ENCODE measurements at regions not wholly inside any gene's neighbourhood (a gene's known extent, or its start where the extent isn't known, plus 50 kb on each side); places are given as distances from the start of the nearest gene placed in this dataset.

DNA sequence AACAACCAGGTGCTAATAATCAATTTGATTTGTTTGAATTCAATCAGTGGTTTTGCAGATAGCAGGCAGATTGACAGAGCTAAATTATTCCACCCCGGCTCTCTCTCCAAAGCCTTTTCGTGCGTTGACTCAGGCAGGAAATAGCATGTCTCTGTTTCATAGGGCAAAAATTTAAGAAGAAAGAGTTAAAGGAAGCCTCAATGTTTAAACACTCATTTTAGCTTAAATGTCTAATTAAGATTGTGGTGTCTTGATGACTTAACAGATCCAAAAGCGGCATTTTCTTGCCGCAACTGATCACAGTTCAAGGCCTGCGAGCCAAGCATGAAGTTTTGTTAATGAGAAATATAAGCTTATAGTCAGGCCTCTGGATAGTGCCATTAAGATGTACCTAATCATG, 1051.1 kb upstream of the AUTS2 start:
- no peak for TF ChIP-seq POLR2A (IDR thresholded peaks at IDR 0.05)
- TF ChIP-seq, protein P1, sequence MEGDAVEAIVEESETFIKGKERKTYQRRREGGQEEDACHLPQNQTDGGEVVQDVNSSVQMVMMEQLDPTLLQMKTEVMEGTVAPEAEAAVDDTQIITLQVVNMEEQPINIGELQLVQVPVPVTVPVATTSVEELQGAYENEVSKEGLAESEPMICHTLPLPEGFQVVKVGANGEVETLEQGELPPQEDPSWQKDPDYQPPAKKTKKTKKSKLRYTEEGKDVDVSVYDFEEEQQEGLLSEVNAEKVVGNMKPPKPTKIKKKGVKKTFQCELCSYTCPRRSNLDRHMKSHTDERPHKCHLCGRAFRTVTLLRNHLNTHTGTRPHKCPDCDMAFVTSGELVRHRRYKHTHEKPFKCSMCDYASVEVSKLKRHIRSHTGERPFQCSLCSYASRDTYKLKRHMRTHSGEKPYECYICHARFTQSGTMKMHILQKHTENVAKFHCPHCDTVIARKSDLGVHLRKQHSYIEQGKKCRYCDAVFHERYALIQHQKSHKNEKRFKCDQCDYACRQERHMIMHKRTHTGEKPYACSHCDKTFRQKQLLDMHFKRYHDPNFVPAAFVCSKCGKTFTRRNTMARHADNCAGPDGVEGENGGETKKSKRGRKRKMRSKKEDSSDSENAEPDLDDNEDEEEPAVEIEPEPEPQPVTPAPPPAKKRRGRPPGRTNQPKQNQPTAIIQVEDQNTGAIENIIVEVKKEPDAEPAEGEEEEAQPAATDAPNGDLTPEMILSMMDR (IDR thresholded peaks at IDR 0.05) = no peak
- Histone ChIP-seq H3K4me1 (no peaks in the 10 kb centered on the region), H3K9me3 (no peaks in the 10 kb centered on the region), H3K36me3 (no peaks in the 10 kb centered on the region), H3K27me3 (no peaks in the 10 kb centered on the region), H3K4me3 (no peak overlapping the region), H3K27ac (no peak overlapping the region)
- intact Hi-C loops (cut with DNase I) = no loop called here
- no peak for DNase-seq
- 49% methylated on average over 6 of the region's 6 CpGs for WGBS (ENCODE audit: insufficient coverage, low coverage, low lambda C conversion rate, missing lambda C conversion rate)
- ATAC-seq = no peak

DNA sequence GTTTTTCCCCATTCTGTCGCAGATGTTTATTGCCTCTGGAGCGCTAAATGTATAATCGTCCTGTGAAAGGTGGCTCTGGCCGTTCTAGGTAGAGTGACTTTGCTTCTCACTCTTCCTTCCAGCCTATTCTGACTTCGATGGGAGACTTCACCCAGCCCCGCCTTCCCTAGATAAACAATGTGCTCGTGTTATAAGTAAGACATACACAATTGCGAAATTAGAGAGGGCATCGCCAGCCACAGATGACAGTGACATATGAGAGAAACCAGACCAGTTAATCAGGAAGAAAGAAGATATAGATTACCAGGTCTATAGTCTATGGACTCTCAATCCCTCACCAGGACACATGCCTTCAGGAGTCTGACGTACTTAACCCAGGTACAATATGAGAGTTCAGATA, 1050.5 kb upstream of the AUTS2 start:
- Histone ChIP-seq H3K4me1 (no peaks in the 10 kb centered on the region), H3K36me3 (no peaks in the 10 kb centered on the region), H3K27ac (no peak overlapping the region), H3K4me3 (no peak overlapping the region), H3K27me3 (no peaks in the 10 kb centered on the region), H3K9me3 (no peaks in the 10 kb centered on the region)
- DNase-seq (no peak), ATAC-seq (no peak)
- no peak for TF ChIP-seq POLR2A (IDR thresholded peaks at IDR 0.05)
- TF ChIP-seq, protein P1 (IDR thresholded peaks at IDR 0.05) = no peak
- 51% methylated on average over 10 of the region's 10 CpGs for WGBS (ENCODE audit: insufficient coverage, low coverage, low lambda C conversion rate, missing lambda C conversion rate)
- intact Hi-C loops (cut with DNase I) = no loop called here

DNA sequence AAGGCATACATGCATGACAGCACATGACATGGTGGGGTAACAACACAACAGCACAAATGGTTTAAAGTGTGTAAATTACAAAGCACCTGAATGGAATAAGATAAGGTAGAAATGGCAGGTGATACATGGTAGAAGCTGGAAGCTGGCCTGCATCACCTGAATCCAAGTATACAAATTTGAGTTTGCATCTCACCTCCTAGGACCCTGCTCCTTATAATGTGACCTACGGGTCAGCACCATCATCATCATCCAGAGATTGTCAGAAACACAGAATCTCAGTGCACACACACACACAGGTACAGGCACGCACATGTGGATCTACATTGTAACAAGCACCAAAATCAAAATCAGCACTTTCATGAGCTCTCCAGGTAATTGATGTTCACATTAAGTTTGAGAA, 1048.2 kb upstream of the AUTS2 start:
- intact Hi-C loops (cut with DNase I) = no loop called here
- TF ChIP-seq POLR2A (IDR thresholded peaks at IDR 0.05) = no peak
- TF ChIP-seq, protein P1 (IDR thresholded peaks at IDR 0.05) = no peak
- Histone ChIP-seq H3K4me3 (no peak overlapping the region), H3K4me1 (no peaks in the 10 kb centered on the region), H3K36me3 (no peaks in the 10 kb centered on the region), H3K27ac (no peak overlapping the region), H3K9me3 (no peaks in the 10 kb centered on the region), H3K27me3 (no peaks in the 10 kb centered on the region)
- 86% methylated on average over 1 of the region's 2 CpGs for WGBS (ENCODE audit: insufficient coverage, low coverage, low lambda C conversion rate, missing lambda C conversion rate)
- DNase-seq (no peak), ATAC-seq (no peak)

DNA sequence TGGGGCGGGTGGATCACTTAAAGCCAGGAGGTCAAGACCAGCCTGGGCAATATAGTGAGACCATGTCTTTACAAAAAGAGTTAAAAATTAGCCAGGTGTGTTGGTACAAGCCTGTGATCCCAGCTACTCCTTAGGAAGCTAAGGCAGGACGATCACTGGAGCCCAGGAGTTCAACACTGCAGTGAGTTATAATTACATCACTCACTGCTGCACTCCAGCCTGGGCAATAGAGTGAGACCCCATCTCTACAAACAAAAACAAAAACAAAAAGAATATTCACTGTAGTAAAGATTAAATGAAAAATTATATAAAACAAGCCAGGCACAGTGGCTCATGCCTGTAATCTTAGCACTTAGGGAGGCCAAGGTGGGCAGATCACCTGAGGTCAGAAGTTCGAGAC, 1047.6 kb upstream of the AUTS2 start:
- TF ChIP-seq, protein P1 (IDR thresholded peaks at IDR 0.05) = no peak
- TF ChIP-seq POLR2A (IDR thresholded peaks at IDR 0.05) = no peak
- Histone ChIP-seq H3K27ac (no peak overlapping the region), H3K9me3 (no peaks in the 10 kb centered on the region), H3K27me3 (no peaks in the 10 kb centered on the region), H3K4me3 (no peak overlapping the region), H3K4me1 (no peaks in the 10 kb centered on the region), H3K36me3 (no peaks in the 10 kb centered on the region)
- no peak for DNase-seq
- intact Hi-C loops (cut with DNase I) = no loop called here
- ATAC-seq = no peak
- WGBS (ENCODE audit: insufficient coverage, low coverage, low lambda C conversion rate, missing lambda C conversion rate) = 41% methylated on average over 3 of the region's 3 CpGs

DNA sequence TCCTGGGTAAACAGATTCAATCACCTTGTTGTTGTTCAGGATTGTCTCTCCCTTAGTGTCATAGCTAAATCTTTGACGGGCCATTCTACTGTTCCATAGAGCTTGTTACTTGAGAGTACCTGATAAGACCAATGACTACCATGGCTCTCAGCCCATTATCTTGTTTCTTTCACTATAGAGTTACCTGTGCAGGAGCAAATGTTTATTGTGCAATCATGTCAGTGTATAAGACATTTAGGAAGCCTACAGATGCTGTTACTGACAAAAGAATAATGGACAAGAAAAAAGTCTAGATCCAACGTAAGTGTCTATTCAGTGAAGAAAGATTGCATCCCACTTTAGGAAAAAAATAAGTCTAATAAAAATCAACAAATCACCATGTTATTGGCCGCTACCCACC, 1041.7 kb upstream of the AUTS2 start:
- no peak for ATAC-seq
- TF ChIP-seq, protein P1 (IDR thresholded peaks at IDR 0.05) = no peak
- TF ChIP-seq POLR2A (IDR thresholded peaks at IDR 0.05) = no peak
- no peaks in the 10 kb centered on the region for H3K9me3 ChIP-seq
- H3K27me3 ChIP-seq = no peaks in the 10 kb centered on the region
- no peaks in the 10 kb centered on the region for H3K4me1 ChIP-seq
- H3K4me3 ChIP-seq = no peak overlapping the region
- no peaks in the 10 kb centered on the region for H3K36me3 ChIP-seq
- no peak for DNase-seq
- no peak overlapping the region for H3K27ac ChIP-seq
- intact Hi-C loops (cut with DNase I) = no loop called here
- 72% methylated on average over 3 of the region's 3 CpGs for WGBS (ENCODE audit: insufficient coverage, low coverage, low lambda C conversion rate, missing lambda C conversion rate)
